Hindlimb muscle (tissue), 1 donor: ENCODE measurements at regions not wholly inside any gene's neighbourhood (a gene's known extent, or its start where the extent isn't known, plus 50 kb on each side); places are given as distances from the start of the nearest gene placed in this dataset.
A peak's percentile ranks its signal among the peaks of the same experiment; 100 is the strongest.

ENCODE experiments used
- DNase-seq: peaks from one replicate; pipeline ENCODE4 v3.0.0-alpha.2; 2013

DNA sequence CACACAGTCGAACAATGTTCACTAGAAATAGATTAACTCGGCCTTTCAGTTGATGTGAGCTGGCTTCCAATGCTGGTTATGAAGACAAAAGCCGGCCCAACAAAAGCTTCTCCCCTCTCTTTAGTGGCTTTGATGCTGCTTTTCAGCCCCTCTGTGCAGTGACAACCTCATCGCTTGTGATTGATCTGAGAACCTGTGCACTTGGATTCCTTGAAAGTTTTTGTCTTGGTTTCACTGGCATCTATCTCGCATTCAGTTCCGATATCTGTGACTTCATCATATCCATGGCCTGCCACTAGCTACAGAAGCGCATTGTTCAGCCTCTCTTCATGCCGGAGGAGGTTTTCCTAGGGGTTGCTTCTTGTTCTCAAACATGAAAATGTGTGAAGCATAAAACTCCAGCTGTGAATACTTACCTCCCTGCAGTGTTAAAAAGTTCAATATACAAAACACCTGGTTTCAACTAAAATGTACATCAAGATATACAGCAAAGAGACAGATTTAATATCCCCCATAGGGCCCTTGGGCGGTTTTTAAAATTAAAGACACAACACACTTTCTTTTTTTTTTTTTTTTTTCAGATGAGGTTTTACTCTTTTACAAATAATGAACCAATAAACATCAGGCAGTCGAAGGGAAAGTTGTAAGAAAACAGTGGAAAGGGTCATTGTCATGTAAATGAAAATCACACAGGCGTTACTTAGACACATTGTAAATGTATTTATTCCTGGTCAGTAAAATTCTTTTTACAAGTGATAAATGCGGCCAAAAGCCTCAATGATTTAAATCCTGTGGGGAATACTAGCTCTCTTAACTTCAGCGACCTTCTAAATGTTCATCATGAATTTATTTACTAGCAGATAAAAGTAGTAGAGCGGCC, 1252.8 kb downstream of the EFNB2 start:
- no peak for DNase-seq

- DNase-seq = no peak
Observed at GRCh38 chr13:105278943-105279381, 1256.5 kb downstream of the EFNB2 start.

DNA sequence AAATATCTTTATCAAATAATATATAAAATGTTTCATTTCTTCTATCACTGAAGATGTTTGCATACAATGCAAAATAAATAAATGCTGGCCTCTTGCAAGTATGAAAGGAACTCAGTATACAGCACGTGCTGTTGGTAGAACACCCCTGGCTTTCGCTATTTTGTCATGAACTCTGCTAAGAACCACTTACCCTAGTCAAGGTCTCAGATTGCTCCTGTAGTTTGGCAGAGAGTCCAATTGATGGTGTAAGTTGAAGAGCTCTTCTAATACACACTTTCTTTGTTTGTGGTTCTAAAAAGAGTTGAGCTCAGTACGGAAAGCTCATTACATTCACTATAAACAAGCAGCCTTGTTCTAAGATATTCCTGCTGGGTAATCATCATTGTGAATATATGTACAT, 1258.9 kb downstream of the EFNB2 start:
- DNase-seq = no peak

- no peak for DNase-seq
Observed at GRCh38 chr13:105273665-105274222, 1261.7 kb downstream of the EFNB2 start.

- DNase-seq = no peak
Observed at GRCh38 chr13:105272660-105273631, 1262.5 kb downstream of the EFNB2 start.

DNA sequence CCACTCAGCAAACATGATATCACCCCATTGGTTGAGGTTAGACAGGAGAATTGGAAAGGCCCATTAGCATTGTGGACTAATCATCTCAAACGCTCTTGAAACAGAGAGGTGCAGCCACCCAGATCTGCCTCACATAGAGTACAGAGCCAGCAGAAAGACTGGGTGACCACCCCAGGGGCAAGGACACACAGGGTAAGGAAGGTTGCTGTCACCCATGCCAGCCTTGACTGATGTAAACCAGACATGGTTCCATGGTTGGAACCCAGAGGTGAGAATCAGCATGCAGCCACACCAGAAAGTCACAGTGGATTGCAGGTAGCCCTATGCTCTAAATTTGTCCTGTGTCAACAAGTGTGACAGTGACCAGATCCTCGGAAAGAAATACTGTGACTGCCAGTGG, 1268.8 kb downstream of the EFNB2 start:
- no peak for DNase-seq

DNA sequence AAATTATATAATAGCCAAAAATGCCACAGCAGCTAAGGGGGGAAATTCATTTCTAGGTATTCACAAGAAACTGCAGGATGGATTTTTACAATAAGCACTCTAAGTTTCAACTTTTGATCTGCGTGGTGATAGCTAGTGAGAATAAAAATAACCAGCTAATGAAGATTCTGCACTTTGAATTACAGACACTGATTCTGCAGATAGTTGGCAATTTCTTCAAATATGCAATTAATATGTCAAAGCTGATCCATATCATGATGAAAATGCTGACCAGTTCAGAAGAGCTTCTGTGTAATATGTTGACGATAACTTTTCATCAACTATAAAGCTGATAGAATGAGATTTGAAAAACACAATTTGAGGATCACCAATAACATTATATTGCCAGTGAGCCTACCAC, 1272.9 kb downstream of the EFNB2 start:
- DNase-seq = no peak

DNA sequence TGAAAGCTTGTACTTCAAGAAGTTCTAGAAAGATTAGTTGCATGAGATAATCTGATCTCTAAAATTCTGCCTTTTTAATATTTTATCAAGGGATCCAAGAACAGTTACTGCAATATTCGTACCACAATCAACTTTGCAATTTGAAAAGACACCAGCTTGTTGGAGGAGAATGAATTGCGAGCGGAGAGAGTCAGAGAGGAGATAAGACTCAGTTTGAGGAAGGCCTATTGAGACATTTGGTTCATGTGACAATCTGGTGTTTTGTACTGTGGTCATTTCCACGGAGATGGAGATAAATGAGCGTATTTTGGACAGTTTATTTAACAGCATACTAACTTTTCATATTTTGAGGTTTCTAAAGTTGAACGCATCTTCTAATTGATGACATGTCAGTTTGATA, 1276.0 kb downstream of the EFNB2 start:
- no peak for DNase-seq

- no peak for DNase-seq
Observed at GRCh38 chr13:105255472-105255871, 1280.0 kb downstream of the EFNB2 start.

GRCh38 chr13:105251293-105251692, 1284.2 kb downstream of the EFNB2 start:
- no peak for DNase-seq

DNA sequence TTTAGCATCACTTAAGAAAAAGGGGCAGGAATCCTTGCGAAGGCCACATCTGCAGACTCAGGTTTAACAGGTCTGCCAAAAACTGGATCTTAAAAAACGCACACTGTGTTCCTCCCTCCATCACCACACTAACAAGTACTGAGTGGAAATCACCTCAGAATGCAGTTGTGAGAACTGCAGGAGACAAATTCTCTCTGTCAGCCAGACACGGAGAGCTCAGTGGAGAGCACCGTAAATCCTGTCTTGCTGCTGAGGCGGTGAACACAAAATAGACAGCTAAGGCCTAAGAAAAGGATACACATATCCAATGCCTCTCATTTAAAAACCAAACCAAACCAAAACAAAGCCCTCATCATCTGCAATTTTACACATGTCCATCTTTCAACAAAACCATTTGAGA, 1287.6 kb downstream of the EFNB2 start:
- DNase-seq = no peak

- no peak for DNase-seq
Observed at GRCh38 chr13:105240371-105240770, 1295.1 kb downstream of the EFNB2 start.

GRCh38 chr13:105232439-105232838, 1303.0 kb downstream of the EFNB2 start:
- no peak for DNase-seq

GRCh38 chr13:105232006-105232405, 1303.5 kb downstream of the EFNB2 start:
- no peak for DNase-seq

- no peak for DNase-seq
Observed at GRCh38 chr13:105231579-105231978, 1303.9 kb downstream of the EFNB2 start.

DNA sequence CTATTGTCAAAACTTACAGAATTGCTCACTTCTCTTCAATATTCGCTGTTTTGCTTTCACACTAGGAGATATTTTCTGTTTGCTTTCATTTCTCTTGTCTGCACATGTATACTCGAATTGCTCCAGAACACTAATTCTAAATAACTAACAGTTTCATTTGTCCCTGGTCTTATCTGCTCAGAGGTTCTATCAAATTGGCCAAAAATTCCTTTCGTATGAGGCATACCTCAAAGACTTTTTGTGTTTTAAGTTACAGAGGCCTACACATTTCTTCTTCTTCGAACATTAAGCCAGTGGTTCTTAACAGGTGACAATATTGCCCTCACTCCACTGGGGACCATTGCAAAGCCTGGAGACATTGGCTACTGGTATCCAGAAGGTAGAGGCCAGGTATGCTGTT, 1314.6 kb downstream of the EFNB2 start:
- DNase-seq = no peak

DNA sequence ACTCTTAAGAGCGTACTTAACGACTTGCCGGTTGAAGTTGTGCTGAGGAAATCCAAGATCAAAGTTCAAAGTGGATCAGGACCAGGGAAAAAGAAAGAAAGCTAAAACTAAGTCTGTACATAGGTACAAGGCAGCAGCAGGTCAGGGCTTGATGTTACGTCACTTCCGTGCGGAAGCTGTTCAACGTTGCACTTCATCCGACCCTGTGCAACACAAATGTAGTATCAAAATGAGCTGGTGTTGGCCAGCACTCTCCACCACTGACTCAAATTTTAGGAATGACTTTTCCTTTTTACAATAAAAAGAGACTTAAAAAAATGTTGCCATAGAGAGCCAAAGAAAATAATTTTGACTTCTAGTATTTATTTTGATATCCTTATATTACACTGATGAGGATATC, 1315.4 kb downstream of the EFNB2 start:
- no peak for DNase-seq

- no peak for DNase-seq
Observed at GRCh38 chr13:105219651-105220050, 1315.8 kb downstream of the EFNB2 start.

DNA sequence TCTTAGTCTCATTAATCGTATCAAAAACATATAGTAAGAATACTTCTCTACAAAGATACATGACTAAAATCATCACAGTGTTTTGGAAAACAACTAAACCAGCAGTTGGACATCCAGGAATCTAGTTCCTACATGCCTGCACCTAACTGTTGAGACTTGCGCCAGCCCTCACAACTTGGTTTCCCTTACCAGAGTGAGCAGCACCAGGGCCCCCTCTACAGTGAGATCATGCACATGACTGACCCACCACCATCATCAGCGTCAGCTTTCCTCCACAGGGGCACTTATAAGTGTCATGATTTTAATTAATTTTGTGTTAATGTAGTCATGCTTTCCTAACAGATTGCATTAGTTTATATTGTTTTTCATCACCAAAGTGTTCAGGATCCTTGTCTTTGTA, 1322.0 kb downstream of the EFNB2 start:
- DNase-seq = no peak

GRCh38 chr13:105207572-105208293, 1327.7 kb downstream of the EFNB2 start:
- no peak for DNase-seq

DNA sequence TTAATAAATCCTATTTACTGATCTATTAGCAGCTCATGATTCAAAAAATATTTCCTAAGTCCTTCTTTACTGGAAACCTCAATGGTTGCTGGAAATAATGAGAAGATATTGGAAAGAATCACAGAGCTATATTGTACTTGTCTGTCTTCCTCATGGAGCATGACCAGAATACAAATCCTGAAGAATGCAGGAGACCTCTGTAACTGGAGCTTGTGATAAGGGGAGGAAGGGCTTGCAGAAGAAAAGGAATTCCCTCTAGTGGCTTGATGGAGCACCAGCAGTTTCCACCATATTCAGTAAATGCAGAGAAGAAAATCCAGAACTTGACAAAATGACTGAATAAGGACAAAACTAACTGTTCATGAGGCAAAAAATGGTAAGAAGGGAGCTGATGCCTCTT, 1333.1 kb downstream of the EFNB2 start:
- DNase-seq = no peak

DNA sequence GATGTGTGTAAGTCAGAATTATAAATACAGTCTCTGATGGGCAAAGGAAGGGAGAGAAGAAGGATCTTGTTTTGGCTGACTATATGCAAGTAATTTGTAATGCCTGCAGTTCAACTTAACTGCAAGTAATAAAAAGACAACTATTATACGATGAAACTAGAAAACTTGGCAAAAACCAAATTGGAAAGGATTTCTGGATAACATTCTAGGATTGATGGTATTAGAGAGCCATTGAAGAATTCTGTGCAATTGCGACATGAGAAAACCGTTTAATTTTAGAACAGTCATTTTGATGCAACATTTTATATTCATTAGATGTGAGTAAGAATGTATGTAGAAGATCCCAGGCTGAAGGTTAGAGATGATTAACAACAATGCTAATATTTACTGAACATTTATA, 1334.1 kb downstream of the EFNB2 start:
- peak; percentile 41 for DNase-seq
